ENCODE measurements at regions not wholly inside any gene's neighbourhood (a gene's known extent, or its start where the extent isn't known, plus 50 kb on each side); places are given as distances from the start of the nearest gene placed in this dataset.

DNA sequence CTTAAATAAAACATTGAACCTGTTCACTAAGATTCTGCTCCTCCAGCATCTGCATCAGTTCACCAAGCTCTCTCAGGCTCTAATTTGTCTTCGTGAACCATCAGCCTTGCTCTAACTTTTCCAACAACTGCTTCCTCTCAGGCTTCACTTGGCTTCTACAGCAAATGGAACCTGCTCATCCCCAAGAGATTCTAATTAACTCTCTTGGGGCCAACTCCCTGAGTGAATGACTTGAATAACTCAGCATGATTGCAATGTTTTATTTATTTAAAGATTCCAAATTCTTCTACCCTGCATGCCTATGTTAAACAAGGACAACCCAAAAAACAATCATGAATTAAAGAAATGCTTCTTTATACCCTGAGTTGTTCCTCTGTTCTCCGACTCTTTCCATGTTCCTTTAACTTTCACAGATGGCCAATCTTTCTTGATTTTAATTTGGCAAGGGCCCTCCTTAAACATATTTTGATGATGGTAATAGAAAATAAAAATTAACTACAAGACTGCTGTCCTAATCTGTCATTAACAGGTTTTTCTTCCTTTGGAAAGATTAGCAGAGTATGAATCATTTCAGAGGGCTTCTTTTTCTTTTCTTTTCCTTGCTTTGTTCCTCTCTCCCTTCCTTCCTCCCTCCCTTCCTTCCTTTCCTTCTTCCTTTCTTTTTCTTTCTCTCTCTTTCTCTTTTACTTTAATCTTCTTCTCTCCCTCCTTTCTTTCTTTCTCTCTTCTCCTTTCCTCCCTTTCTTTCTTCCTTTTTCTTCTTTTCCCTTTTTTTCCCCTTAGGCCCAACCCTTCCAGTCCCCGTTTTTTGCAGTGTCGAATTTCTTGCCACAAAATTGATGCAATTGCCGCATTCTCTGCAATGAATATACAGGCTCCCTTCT is 195.0 kb upstream of the RHOBTB1 start:
- no peak for DNase-seq

DNA sequence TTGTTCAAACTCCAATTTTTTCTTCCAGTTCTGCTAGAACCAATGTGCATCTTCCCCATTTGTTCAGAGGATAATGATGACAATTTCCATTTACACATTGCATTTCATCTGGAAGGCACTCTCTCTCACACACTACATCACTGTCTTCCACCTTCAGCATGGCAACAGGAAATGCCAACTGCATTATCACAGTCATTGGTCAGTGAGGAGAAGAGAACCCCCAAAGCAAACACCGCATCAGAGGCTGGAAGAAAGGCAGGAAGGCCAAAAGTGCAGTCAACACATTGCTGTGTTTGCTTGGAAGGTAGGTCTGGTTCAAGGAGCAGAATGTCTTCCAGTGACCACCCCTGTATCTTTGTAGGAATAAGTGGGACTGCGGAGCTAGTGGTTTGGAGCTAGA is 192.2 kb upstream of the RHOBTB1 start:
- no peak for DNase-seq

DNA sequence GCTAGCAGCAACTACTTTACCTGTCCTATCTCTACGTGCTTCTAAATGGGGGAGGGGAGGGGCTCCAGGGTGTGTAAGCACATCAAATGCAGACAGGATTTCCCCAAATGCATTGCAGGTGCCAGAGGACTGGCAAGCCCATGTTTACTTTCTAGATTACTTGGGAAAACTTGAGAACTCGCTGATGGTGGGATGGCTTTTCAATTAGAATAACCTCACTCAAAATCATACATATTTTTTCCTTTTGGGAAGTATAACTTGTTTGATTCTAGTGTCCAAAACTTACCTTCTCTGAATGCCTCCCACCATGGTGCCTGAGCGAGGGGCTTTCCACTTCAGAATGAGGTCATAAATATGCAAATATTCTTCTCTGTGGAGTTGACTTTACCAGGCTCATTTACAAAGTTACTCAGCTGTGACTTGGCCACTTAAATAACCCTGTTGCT is 191.3 kb upstream of the RHOBTB1 start:
- DNase-seq: no peak

DNA sequence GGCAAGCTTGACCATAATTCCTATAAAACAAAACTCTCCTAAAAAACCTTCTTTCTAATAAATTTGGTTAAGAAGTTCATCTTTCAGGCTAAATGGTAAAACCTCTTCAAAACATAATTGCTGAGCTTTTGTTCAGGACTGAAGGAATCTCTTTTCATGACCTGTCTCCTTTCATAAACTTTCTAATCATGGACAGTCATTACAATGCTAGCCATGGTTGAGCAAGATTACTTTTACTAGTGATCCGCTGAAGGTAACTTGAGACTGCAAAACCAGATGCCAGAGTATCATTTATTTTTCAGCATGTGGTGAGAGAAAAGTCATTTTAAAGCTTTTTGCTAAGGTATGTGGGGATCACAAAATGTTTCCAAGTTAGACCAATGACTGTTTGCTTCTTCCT is 186.4 kb upstream of the RHOBTB1 start:
- no peak for DNase-seq

DNA sequence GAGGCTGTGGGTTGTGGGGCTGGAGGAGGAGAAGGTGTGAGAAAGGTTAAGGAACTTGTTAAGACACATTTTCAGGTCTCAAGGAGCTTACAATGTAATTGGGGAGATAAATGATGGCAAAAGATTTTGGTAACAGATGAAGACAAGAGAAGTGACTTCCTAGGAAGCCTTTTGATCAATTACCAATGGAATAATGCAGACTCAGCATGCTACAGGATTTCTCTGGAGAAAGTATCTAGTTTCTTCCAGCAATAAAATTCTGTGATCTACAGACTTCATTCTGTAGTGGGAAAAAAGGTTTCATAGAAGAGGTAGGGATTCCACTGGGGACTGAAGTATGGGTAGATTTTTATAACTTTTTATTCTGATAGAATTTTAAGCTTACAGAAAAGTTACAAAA is 184.2 kb upstream of the RHOBTB1 start:
- no peak for DNase-seq

DNA sequence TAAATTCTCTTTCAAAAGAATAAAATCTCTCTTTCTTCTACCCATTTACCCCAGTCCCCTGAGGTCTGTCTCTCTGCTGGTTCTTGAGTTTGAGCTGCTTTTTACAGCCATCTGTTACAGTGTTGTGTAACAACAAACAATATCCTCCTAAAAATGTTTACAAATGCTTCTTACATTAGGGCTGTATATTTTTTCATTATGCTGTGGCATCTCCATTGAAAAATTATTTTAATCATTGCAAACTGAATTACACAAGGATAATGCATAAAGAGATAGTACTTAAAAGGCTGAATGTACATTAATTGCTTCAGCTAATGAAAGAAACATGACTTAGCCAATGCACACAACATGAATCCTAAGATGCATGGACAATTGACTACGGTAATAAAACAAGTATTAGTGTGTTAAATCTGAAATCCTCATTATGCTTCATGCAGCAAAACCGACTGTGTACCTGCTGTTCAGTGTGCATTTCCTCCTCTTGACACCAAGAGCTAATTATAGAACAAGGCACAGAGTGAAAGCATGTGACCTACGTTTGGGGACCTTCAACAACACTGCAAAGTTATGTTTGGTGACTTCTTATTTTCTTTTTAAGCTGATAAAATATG is 181.7 kb upstream of the RHOBTB1 start:
- DNase-seq: no peak

DNA sequence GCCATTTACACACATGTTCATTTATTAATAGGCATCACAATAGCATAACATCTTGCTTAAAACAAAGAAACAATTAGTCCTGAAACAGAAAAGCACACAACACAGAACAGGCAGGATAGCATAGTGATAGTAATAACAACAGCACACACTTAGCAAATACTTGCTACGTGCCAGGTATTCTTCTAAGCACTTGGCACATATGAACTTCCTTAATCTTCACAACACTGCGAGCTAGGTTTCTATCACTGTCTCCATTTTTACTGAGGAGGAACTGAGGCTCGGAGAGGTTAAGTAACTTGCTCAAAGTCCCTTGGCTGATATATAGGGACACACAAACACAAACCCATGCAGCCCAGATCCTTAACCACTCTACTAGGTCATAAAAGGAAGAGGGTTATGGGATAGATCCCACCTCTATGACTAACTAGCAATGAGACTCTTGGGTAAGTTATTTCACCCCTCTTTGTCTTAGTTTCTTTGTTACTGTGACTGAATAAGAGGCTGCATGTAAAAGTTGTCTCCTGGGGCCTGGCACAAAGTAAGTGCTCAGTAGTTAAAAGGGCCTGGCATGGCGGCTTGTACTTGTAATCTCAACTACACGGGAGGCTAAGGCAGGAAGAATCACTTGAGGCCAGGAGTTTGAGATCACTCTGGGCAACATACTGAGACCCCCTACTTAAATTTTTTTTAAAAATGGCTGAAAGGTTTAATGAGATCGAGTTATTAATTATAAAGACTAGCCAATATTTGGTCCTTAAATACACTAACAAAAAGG is 181.0 kb upstream of the RHOBTB1 start:
- no peak for DNase-seq

DNA sequence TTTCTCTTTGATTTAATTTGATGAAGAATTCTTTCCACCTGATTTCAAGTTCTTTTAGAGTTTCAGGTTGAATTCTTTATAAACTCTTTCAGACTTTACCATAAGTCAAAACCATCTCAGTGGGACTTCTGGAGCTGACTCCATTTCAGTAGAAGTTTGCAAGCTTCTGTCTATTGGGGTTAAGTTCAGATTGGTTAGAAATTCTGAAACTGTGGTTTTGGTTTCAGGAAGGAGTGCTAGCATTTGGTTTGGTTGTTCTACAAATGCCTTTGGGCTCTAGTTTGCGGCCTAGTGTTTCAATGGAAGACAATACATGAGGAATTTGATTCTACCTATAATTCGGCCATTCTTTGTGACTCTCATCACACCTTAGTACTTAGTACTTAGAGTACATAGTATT is 176.8 kb upstream of the RHOBTB1 start:
- DNase-seq: no peak

DNA sequence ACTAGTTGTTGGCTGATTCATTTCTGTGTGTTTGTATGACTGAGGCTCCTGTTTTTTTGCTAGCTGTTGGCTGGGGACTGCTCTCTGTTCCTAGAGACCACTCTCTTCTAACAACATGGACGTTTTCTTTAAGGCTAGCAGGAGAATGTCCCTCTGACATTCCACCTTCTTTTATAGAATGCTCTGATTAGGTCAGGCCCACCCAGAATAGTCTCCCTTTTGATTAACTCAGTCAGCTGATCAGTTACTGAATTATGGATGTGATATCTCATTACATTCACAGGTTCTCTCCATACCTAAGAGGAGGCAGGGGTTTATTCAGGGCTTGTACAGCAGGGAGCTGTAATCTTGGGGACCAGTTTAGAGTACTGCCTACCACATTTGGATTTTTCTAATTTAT is 175.6 kb upstream of the RHOBTB1 start:
- DNase-seq: no peak

DNA sequence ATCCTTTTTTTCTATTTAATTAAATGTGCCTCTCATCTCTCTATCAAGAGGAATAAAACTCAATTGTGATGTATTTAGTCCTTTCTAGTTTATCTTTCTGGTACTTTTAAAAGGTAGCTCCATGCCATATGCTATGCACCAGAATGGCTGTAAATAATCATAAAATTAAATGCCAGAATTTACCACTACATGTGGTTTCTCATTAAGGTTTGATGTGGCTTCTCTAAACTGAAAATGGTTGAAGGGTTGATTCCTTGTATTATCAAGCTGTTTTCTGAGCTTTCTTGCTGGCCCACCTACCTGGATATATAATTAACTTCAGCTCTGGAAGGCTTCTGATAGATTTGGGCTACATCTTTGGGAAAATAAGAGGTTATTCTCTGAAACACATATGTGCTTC is 171.9 kb upstream of the RHOBTB1 start:
- DNase-seq: no peak

DNA sequence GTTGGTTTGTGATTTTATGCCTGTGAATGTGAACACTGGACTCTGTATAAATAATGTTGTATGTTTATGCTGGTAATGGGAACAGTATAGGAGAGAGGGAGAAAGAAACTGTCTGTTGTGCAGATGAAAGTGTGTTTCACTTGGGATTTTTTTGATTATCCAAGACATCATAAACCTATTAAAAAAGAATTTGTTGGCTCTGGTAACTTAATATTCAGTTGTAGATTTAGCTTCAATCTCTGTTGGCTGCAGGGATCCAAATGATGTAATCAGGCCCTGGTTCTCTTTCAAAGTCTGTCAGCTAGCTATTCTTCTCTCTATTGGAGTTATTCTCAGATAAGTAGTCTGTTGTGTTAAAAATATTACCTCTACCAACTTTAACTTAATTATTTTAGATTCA is 168.8 kb upstream of the RHOBTB1 start:
- DNase-seq: no peak

DNA sequence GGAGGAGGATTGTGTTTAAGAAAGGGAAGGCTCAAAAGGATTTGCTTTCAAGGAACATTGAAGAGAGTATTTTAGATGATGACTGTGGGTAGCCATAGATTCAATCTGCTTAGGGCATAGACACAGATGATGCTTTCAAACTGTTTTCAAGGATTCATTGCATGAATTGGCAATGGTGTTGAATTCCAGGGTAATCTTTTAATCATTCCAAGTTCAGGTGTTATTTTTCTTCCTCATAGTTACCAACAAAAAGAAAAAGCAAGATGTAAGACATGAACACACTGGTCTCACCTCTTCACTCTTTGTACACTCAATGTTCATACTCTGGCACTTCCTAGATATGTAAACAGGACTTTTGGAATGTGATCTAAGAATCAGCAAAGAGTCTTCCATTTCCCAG is 167.0 kb upstream of the RHOBTB1 start:
- DNase-seq: no peak

DNA sequence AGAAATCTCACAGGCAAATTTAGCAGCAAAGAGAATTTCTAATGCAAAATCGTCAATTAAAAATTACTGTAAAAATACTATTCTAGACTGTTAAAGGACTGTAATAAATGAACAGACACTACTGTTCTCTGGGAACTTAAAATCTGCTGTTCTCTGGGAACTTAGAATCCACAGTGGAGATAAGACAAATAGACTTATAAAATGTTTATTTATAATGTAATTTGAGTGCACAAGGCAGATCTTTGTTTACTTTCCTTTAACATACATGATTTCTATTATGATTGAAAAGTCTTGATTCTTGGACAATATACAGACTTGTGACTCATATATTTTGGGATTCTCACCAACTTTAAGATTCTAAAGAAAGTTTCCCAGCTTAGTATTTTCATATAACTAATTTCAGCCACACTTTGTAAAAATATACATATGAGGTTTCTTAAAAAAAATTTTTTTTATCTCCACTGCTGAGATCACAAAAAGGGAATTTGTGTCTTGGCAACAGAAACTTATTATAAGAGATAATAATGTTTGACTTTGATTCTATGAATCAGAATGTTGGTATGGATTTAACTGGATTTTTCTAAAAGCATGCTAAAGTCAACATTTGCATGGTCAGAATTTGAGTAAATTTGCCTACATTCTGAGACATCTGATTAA is 166.3 kb upstream of the RHOBTB1 start:
- no peak for DNase-seq

DNA sequence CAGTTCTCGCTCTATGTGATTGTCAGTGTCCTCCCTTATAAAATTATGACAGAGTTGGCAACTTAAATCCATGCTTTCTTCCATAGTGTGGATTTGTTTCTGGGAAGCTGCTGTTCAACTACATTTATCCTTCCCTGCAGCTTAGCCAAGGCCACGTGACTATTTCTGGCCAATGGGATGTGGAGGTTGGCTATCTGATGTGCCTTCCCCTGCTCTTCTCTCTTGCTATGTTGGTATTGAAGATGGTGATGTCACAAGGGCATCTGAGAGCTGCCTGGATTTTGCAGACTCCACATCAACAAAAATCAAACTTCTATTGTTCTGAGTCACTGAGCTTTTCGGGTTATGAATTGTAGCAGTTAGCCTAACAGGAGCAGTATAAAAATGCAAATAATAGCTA is 164.9 kb upstream of the RHOBTB1 start:
- DNase-seq: no peak

DNA sequence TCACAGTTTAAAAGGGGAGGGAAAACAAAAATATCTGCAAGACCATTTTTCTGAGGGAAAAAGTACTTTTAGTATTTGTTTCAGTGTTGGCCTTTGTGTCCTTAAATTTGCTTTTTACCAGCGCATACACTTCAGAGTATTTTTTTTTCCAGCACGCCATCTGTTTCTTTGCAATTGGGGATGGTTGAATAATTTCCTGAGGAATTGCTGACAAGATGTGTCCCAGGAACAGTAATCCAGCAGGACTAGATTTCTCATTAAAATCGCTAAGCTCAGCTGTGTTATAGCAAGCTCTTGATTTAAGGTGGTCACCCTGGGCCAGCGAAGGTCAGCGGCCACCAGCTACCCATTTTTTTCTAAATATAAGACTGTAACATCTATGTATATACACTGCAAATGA is 156.9 kb upstream of the RHOBTB1 start:
- no peak for DNase-seq

DNA sequence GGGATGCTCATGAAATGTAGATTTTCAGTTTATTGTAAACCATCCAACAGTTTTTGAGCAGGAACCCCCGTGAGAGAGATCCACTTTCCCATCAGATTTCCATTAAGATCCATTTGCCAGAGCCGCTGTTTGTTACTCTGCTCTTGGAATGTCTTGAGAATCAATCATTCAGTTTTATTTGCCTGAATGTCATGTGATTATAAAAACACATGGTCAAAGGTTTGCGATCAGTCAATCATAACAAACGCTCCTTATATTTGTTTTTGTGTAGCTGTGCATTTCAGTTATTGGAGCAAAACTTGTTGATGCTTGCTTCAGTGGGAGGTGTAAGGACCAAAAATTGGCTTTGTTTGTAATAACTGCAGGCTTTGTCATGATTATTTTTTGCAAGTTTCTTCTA is 155.8 kb upstream of the RHOBTB1 start:
- DNase-seq: no peak

DNA sequence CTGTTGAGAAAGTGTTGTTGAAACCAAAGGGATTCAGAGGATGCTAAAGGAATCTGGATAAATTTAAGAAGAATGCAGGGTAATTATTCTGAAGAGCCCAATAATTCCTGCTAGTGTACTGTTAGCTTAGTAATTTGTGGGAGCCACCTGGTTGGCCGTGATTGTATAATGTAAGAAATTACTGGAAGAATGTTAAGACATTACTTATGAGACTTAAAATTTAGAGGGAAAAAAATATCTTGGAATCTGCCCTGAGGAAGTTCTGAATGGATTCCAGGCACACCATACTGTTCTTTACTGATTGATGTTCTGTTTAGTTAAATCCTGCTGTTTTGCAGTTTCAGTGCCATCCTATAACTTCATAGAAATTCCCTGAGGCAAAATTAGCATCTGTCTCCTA is 155.0 kb upstream of the RHOBTB1 start:
- no peak for DNase-seq

DNA sequence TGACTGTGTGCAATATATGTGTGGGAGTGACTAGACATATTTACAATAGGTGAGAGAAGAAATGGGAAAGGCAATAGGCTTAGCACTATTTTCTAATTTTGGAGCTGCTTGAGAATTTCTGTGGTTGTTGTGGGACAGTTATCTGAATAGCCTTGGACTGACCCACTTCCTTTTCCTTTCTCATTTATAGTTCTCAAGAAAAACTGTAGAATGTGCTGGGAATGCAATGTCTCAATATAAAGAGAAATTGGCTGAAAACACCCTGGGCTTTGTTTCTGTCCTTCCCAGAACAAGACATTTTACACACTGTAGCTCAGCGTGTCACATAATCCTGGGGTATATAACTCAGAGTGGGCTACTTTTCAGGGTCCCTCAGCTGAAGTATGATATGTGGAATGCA is 153.0 kb upstream of the RHOBTB1 start:
- DNase-seq: no peak

DNA sequence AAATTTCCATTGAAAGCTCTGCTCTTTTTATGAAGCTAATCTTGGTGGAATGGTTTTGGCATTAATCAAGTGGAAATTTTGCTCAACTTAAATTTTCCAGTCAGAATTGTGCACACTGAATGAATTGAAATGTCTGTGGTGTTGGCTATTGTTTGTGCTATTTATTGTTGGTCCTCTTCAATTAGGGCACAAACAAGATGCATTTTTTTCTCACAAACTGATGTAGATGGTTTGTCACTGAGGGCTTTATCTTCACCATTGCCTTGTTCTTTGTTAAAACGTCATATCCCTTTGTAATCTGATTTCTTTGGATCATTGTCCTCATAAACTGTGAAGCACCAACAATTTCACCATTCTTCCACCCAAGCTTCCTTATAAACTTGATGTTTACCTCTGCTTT is 152.1 kb upstream of the RHOBTB1 start:
- DNase-seq: no peak

DNA sequence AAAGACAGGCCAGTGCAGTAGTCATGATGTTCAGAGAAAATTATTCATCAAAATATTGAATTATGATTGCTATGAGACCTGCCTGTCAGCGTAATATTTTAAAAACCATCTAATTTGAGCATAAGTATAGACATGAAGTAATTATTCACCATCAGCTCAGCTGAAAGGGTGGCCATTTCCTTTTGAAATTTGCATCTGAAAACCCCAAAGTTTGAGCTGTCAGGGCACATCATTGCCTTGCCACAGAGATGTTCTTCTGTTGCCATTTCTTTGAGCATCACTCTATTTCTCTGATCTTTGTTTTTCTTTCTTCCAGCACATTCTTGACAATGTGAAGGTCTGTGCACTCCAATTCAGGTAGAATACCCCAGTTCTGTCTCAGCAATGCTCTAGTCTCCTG is 147.5 kb upstream of the RHOBTB1 start:
- DNase-seq: no peak

DNA sequence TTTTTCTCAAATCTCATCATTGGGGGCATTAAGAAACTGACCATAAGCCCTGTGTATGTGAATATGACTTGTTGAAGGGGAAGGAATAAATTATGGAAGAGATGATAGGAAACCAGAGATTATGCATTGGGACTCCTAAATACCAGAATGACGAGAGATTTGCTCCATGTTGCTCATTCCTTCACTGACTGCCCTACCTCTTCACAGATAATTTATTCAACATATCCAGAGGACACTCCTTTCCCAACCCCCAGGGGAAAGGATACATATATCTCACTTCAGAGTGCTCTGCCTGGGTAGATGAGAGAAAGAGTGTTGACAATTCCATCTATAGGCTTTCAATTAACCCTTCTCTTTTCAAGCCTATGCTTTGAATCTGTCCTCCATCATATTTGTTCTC is 145.3 kb upstream of the RHOBTB1 start:
- DNase-seq: no peak

DNA sequence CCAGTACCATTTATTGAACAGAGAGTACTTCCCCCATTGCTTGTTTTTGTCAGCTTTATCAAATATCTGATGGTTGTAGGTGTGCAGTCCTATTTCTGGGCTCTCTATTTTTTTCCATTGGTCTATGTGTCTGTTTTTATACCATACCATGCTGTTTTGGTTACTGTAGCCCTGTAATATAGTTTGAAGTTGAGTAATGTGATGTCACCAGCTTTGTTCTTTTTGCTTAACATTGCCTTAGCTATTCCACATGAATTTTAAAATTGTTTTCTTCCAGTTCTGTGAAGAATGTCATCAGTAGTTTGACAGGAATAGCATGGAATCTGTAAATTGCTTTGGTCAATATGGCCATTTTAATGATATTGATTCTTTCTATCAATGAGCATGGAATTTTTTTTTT is 140.5 kb upstream of the RHOBTB1 start:
- DNase-seq: no peak

DNA sequence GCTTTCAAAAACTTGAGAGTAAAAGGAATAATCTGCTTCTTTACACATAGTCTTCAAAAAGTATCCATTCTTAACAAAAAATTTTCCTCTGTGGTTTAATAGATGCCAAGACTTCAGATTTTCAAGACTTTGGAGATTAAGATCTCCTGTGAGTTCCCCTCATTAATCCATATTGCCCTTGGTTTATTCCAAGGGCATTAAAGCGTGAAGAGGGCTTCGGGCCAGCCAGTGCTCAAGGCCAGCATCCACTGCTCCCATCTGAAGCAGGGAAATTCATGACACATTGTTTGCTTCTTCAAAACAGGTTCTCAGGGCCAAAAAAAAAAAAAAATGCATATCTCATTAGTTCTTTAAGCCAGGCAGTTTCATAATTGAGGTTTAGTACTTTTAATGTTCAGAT is 137.3 kb upstream of the RHOBTB1 start:
- no peak for DNase-seq
